NCI-H2081 (cell line): ENCODE measurements at regions not wholly inside any gene's neighbourhood (a gene's known extent, or its start where the extent isn't known, plus 50 kb on each side); places are given as distances from the start of the nearest gene placed in this dataset.

Experiments used
- DNase-seq, 2 experiments: peaks; one replicate each; lab custom pipeline; 2025; lab: John Stamatoyannopoulos, UW

GRCh38 chr7:11895337-11895736, 63.3 kb upstream of the THSD7A start:
- DNase-seq: no peak

- no peak for DNase-seq
Observed at GRCh38 chr7:11896663-11897062, 64.7 kb upstream of the THSD7A start.

GRCh38 chr7:11899247-11899646, 67.2 kb upstream of the THSD7A start:
- no peak for DNase-seq

GRCh38 chr7:11910253-11910652, 78.3 kb upstream of the THSD7A start:
- no peak for DNase-seq

- DNase-seq: peak in 1 of 2 experiments; percentile 33
Observed at GRCh38 chr7:11911900-11912299, 79.9 kb upstream of the THSD7A start.

GRCh38 chr7:11914645-11915044, 82.6 kb upstream of the THSD7A start:
- no peak for DNase-seq

- DNase-seq: no peak
Observed at GRCh38 chr7:11923376-11923930, 91.5 kb upstream of the THSD7A start.

GRCh38 chr7:11931307-11931706, 99.3 kb upstream of the THSD7A start:
- DNase-seq: no peak

GRCh38 chr7:11934796-11935195, 102.8 kb upstream of the THSD7A start:
- no peak for DNase-seq

GRCh38 chr7:11935905-11936304, 103.9 kb upstream of the THSD7A start:
- no peak for DNase-seq

- DNase-seq: no peak
Observed at GRCh38 chr7:11946794-11947193, 114.8 kb upstream of the THSD7A start.

- no peak for DNase-seq
Observed at GRCh38 chr7:11950281-11950680, 118.3 kb upstream of the THSD7A start.

GRCh38 chr7:11950942-11951341, 118.9 kb upstream of the THSD7A start:
- DNase-seq: no peak

GRCh38 chr7:11951909-11952308, 119.9 kb upstream of the THSD7A start:
- no peak for DNase-seq

GRCh38 chr7:11952972-11953371, 121.0 kb upstream of the THSD7A start:
- DNase-seq: no peak

GRCh38 chr7:11956991-11957390, 125.0 kb upstream of the THSD7A start:
- no peak for DNase-seq

- DNase-seq: no peak
Observed at GRCh38 chr7:11957956-11958355, 126.0 kb upstream of the THSD7A start.

GRCh38 chr7:11959121-11959520, 127.1 kb upstream of the THSD7A start:
- no peak for DNase-seq

- DNase-seq: no peak
Observed at GRCh38 chr7:11960621-11961020, 128.6 kb upstream of the THSD7A start.

GRCh38 chr7:11969643-11970042, 137.6 kb upstream of the THSD7A start:
- no peak for DNase-seq

- DNase-seq: no peak
Observed at GRCh38 chr7:11970132-11970531, 138.1 kb upstream of the THSD7A start.

GRCh38 chr7:11985376-11985775, 153.4 kb upstream of the THSD7A start:
- DNase-seq: no peak

- no peak for DNase-seq
Observed at GRCh38 chr7:11985971-11986370, 154.0 kb upstream of the THSD7A start.

- DNase-seq: no peak
Observed at GRCh38 chr7:11988186-11988585, 156.2 kb upstream of the THSD7A start.

- no peak for DNase-seq
Observed at GRCh38 chr7:12002428-12002827, 170.4 kb upstream of the THSD7A start.
